GM13976 (cell line): ENCODE measurements at regions not wholly inside any gene's neighbourhood (a gene's known extent, or its start where the extent isn't known, plus 50 kb on each side); places are given as distances from the start of the nearest gene placed in this dataset.

Experiments used
- DNase-seq: peaks from one replicate; pipeline ENCODE4 v3.0.0; 2012; ENCODE audit warnings: low spot score
- in situ Hi-C: fragments of 300-500 bp; cut with MboI; formaldehyde crosslinking; loops from one replicate; pipeline ENCODE4 v1.12.0; 2022; ENCODE audit warnings: low sequenced_read_pairs, mixed read lengths, inconsistent platforms; ENCODE audit not compliant: unreplicated experiment
- TF ChIP-seq, protein P1 (sequence below): IDR thresholded peaks from 2 replicates; pipeline ENCODE4 v1.5.1; 2012; ENCODE audit warnings: borderline replicate concordance, mild to moderate bottlenecking; ENCODE audit not compliant: insufficient read depth; ENCODE audit errors: extremely low read depth, missing control alignments, control extremely low read depth

DNA sequence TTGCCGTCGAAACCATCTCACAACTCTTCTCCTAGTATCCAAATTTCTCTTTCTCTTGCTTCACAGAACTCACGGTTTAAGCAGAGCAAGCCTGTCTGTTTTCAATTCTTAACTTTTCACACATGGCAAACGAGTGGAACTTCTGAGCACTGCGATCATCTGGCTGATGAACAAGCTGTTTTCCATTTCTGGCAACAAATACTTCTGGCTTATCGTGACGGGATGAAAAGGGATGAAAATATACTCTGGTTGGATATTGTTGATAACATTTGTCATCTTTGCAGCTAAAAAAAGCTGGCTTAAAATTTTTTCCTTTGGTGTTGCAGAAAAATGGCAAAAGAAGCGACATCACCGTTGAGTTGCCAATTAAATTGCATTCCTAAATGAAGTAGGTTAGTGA lies 515.2 kb upstream of the JARID2 start:
- TF ChIP-seq, protein P1, sequence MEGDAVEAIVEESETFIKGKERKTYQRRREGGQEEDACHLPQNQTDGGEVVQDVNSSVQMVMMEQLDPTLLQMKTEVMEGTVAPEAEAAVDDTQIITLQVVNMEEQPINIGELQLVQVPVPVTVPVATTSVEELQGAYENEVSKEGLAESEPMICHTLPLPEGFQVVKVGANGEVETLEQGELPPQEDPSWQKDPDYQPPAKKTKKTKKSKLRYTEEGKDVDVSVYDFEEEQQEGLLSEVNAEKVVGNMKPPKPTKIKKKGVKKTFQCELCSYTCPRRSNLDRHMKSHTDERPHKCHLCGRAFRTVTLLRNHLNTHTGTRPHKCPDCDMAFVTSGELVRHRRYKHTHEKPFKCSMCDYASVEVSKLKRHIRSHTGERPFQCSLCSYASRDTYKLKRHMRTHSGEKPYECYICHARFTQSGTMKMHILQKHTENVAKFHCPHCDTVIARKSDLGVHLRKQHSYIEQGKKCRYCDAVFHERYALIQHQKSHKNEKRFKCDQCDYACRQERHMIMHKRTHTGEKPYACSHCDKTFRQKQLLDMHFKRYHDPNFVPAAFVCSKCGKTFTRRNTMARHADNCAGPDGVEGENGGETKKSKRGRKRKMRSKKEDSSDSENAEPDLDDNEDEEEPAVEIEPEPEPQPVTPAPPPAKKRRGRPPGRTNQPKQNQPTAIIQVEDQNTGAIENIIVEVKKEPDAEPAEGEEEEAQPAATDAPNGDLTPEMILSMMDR, result no peak
- in situ Hi-C loops, result no loop called here
- no peak for DNase-seq

DNA sequence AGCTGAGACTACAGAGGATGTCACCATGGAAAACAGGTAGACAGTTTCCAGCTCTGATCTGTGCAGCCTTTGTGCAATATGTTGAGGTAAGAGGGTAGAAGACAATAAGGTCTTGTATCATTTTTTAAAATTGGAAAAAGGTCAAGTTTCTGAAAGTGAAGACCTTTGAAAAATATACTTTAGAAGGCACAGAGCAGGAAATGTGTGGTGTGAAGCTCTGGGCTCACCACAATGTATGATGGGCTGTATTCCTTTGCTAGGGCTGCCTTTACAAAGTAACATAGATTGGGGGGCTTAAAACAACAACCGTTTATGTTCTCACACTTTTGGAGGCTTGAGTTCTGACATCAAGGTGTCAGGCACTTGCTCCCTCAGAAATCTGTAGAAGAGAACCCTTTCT lies 514.3 kb upstream of the JARID2 start:
- in situ Hi-C loops, result no loop called here
- TF ChIP-seq, protein P1, result no peak
- no peak for DNase-seq

DNA sequence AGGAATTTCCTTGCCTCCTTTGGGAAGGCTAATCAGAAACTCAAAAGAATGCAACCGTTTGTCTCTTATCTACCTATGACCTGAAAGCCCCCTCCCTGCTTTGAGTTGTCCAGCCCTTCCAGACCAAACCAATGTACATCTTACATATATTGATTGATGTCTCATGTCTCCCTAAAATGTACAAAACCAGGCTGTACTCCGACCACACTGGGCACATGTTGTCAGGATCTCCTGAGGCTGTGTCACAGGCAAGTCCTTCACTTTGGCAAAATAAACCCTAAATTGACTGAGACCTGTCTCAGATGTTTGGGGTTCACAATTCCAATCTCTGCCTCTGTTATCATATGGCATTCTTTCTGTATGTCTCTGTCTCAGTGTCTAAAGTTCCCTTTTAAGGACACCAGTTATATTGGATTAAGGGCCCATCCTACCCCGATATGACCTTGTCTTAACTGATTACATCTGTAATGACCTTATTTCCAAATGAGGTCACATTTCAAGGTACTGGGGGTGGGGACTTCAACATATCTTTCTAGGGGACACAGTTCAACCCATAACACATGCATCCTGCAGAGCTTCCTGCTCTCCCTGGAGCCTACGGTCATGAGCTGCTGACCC lies 513.5 kb upstream of the JARID2 start:
- TF ChIP-seq, protein P1, result no peak
- in situ Hi-C loops, result no loop called here
- no peak for DNase-seq

DNA sequence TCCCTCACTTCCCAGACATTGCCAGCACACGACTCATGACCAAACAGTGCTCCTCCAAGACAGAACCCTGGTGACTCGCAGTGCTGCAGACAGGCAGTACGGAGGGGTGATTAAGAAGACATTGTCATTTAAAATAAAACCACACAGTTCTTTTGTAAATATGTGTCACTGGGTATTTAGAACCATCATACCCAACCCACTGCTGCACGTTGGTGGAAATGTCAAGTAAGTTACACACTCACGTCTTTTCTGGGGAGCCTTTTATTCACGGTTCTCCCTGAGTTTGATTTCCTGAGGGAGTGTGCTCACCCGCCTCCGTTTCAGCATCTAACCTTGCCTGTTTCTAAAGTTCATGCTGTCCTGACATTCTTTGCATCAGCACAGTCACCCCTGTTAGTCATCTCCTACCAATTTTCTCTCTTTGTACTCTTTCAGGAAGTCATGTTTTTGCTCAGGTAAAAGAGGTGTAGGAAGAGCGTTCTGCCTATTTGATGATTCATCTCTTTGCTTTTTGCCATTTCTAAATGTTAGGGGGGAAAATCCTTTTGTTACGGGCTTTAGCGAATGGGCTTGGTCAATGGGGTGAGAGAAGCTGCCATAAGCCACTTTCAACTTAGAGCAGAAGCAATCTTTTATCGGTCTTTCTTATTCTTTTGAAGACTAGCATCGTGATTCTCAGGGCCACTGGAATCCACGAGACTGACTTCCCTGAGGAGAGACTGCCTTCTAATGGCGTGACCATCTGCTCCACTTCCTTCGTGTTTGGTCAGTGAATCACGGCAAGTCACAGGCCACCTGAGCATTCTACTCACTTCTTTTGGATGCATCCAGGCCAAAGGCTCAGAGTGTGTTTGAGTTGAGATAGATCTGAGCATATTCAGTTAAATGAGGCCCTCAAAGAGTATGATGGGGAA lies 512.8 kb upstream of the JARID2 start:
- in situ Hi-C loops, result no loop called here

DNA sequence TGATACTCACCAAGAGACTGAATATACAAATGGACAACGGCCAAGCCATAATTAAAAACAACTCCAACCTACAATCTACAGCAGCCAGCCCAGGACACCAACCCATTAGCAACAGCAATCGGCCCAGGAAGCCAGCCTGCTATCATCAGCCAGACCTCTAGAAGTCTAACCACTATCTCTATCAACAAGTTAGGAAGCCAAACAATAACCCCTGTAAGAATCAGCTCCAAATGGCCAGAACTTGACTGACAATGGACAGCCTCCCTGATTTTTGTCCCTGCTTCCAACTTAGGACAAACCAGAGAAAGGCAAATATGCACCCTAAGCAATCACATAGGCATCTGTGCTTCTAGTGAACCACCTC lies 511.8 kb upstream of the JARID2 start:
- no peak for DNase-seq
- TF ChIP-seq, protein P1, result no peak
- in situ Hi-C loops, result no loop called here

More for the DNA sequence above, 512.8 kb upstream of the JARID2 start:
- no peak for DNase-seq
- TF ChIP-seq, protein P1, result no peak

DNA sequence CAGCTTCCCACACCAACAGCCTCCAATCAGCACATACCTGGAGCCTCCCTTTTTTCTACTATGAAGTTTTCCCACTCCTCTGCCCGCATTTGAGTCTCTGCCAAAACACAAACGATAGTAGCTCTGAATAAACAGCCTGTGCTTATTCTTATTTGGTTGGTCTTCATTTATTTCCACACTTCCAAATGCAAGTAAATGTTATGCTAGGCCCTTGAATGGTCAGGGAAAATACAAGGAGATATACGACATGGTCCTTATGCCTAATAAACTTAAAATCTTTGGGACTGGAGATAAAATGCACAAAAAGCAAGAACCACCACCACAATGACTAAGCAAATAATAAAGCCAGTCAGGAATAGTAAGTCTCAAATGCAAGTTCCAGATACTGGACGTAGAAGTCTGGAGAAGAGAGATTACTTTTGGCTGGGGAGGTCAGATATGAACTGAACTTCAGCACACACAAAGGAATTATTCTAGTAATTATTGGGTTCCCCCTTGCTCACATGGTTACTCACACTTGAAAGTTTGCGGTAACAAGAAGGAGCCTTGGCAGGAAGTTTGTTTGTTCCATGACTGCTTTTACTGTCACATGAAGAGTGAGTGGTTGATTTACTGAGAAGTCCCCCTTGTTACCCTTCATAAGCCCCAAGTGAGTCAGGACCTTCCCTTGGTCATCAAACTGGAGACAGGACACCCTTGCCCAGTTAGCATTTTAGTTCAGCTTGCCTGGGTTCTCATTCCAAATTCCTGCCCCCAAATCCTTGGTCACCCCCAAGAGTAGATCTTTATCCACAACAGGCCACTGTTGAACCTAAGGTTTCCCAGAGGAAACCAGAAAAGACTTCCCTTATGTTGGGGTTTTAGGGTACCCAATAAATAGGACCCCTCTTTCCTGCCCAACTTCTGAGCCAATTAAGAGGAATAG lies 511.2 kb upstream of the JARID2 start:
- TF ChIP-seq, protein P1, result no peak
- DNase-seq, result peak; percentile 47
- in situ Hi-C loops, result no loop called here
